ENCODE measurements at regions not wholly inside any gene's neighbourhood (a gene's known extent, or its start where the extent isn't known, plus 50 kb on each side); places are given as distances from the start of the nearest gene placed in this dataset.
"Not testable (repeated sequence)": the region's sequence is repeated elsewhere in the genome, so short reads cannot be mapped to it uniquely, and the experiment has no call there.

- TF ChIP-seq POLR2A (IDR thresholded peaks at IDR 0.05) = not testable (repeated sequence)
- TF ChIP-seq, protein P1, sequence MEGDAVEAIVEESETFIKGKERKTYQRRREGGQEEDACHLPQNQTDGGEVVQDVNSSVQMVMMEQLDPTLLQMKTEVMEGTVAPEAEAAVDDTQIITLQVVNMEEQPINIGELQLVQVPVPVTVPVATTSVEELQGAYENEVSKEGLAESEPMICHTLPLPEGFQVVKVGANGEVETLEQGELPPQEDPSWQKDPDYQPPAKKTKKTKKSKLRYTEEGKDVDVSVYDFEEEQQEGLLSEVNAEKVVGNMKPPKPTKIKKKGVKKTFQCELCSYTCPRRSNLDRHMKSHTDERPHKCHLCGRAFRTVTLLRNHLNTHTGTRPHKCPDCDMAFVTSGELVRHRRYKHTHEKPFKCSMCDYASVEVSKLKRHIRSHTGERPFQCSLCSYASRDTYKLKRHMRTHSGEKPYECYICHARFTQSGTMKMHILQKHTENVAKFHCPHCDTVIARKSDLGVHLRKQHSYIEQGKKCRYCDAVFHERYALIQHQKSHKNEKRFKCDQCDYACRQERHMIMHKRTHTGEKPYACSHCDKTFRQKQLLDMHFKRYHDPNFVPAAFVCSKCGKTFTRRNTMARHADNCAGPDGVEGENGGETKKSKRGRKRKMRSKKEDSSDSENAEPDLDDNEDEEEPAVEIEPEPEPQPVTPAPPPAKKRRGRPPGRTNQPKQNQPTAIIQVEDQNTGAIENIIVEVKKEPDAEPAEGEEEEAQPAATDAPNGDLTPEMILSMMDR (IDR thresholded peaks at IDR 0.05) = not testable (repeated sequence)
These were observed 1846.0 kb upstream of the DEFB115 start for GRCh38 chr20:29411458-29411820.
